ENCODE measurements at regions not wholly inside any gene's neighbourhood (a gene's known extent, or its start where the extent isn't known, plus 50 kb on each side); places are given as distances from the start of the nearest gene placed in this dataset.
A peak's percentile ranks its signal among the peaks of the same experiment; 100 is the strongest.

DNA sequence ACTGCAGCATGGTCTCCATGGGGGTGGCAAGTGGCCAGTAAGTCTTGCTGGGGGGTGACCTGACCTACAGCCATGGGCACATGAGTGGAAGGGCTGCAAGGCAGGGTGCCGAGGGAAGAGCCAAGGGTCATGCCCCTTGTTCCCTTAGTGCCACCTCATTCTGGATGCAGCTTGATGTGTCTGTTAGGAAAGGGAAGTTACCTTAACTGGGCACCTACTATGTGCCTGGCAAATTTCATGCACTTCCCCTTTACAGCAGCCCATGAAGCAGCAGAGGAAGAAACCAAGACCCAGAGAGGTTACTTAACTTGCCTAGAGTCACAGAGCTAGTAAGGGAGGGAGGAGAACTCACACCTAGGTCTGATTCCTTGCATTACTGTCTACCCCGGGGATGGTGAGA is 174.0 kb downstream of the MRPL14 start (continued):
- no peak for TF ChIP-seq TRAFD1 (CRISPR knock-in tag; IDR thresholded peaks at IDR 0.05; ENCODE audit: borderline replicate concordance)
- TF ChIP-seq ZNF776 (CRISPR knock-in tag; IDR thresholded peaks at IDR 0.05), result 0 out of 2 replicates have a peak, but pooled peaks have one; percentile 2
- 0 out of 2 replicates have a peak, but pooled peaks have one; percentile 23 for TF ChIP-seq PRDM10 (CRISPR knock-in tag; IDR thresholded peaks at IDR 0.05; ENCODE audit: low read depth)
- TF ChIP-seq KAT8 (CRISPR knock-in tag; IDR thresholded peaks at IDR 0.05), result no peak
- TF ChIP-seq, protein P1, sequence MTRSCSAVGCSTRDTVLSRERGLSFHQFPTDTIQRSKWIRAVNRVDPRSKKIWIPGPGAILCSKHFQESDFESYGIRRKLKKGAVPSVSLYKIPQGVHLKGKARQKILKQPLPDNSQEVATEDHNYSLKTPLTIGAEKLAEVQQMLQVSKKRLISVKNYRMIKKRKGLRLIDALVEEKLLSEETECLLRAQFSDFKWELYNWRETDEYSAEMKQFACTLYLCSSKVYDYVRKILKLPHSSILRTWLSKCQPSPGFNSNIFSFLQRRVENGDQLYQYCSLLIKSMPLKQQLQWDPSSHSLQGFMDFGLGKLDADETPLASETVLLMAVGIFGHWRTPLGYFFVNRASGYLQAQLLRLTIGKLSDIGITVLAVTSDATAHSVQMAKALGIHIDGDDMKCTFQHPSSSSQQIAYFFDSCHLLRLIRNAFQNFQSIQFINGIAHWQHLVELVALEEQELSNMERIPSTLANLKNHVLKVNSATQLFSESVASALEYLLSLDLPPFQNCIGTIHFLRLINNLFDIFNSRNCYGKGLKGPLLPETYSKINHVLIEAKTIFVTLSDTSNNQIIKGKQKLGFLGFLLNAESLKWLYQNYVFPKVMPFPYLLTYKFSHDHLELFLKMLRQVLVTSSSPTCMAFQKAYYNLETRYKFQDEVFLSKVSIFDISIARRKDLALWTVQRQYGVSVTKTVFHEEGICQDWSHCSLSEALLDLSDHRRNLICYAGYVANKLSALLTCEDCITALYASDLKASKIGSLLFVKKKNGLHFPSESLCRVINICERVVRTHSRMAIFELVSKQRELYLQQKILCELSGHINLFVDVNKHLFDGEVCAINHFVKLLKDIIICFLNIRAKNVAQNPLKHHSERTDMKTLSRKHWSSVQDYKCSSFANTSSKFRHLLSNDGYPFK (CRISPR knock-in tag; IDR thresholded peaks at IDR 0.05; ENCODE audit: borderline replicate concordance), result no peak
- TF ChIP-seq ZNF672 (CRISPR knock-in tag; IDR thresholded peaks at IDR 0.05), result no peak
- TF ChIP-seq ZNF12 (CRISPR knock-in tag; IDR thresholded peaks at IDR 0.05), result no peak
- TF ChIP-seq ZNF777 (CRISPR knock-in tag; IDR thresholded peaks at IDR 0.05), result no peak
- no peak for TF ChIP-seq ZNF546 (CRISPR knock-in tag; conservative IDR thresholded peaks at IDR 0.05)
- TF ChIP-seq RARG (CRISPR knock-in tag; IDR thresholded peaks at IDR 0.05; ENCODE audit: low read depth), result no peak
- TF ChIP-seq RFX1 (IDR thresholded peaks at IDR 0.05), result no peak
- TF ChIP-seq MZF1 (CRISPR knock-in tag; IDR thresholded peaks at IDR 0.05; ENCODE audit: borderline replicate concordance), result peak; percentile 30; the same call in 1 of the 2 replicates
